ENCODE measurements at regions not wholly inside any gene's neighbourhood (a gene's known extent, or its start where the extent isn't known, plus 50 kb on each side); places are given as distances from the start of the nearest gene placed in this dataset.

DNA sequence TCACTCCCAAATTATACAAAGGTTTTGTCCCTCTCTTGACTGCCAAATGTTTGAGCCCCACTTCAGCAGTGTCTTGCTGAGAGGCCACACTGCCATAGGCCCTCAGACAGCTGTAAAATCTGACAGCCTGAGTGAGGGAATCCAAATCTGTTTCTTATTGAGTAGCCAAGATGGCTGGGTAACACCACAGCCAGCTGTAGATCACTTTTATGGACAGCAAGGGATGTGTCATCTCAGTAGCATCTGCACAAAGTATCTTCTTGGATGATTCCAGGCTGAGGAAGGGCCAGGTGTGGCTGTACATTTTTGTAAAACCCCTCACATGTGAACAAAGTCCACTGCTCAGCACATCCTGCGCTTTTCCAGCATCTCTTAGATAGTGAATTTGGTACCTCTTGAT, 237.0 kb upstream of the LRTM1 start:
- FAIRE-seq = no peak
- WGBS (ENCODE audit: insufficient coverage, low coverage, missing lambda C conversion rate) = 0% methylated on average over 1 of the region's 1 CpG
- Histone ChIP-seq H3K27me3 (ENCODE audit: control insufficient read depth in 2 of 2, insufficient read depth in 2 of 2, low read length in 2 of 2) (no peaks in the 10 kb centered on the region), H3K4me1 (replicated peaks in 1 of 2; ENCODE audit: control insufficient read depth in 2 of 2, insufficient read depth in 2 of 2, low read length in 2 of 2) (no peaks in the 10 kb centered on the region), H3K4me3 (no peak overlapping the region), H3K9ac (ENCODE audit: insufficient read depth in 1 of 2, low read depth in 2 of 2, low read length in 2 of 2) (no peak overlapping the region), H3K9me3 (replicated peaks; ENCODE audit: control insufficient read depth, insufficient read depth, low read depth, low read length) (no peaks in the 10 kb centered on the region), H2AFZ (ENCODE audit: low read depth, low read length) (no peak overlapping the region), H3K36me3 (ENCODE audit: control insufficient read depth, insufficient read depth, low read length) (no peaks in the 10 kb centered on the region), H3K4me2 (ENCODE audit: insufficient read depth, low read length) (no peak overlapping the region), H3K27ac (ENCODE audit: extremely low read depth, low read depth, low read length) (no peak overlapping the region), H4K20me1 (replicated peaks; ENCODE audit: control insufficient read depth, insufficient read depth, low read length) (no peaks in the 10 kb centered on the region), H3K9me1 (ENCODE audit: control insufficient read depth, insufficient read depth, low read length) (no peaks in the 10 kb centered on the region), H3K79me2 (ENCODE audit: control insufficient read depth, insufficient read depth, low read length) (no peaks in the 10 kb centered on the region)
- TF ChIP-seq CREB5 (CRISPR knock-in tag; IDR thresholded peaks at IDR 0.05) (no peak), ZBTB33 (CRISPR knock-in tag; IDR thresholded peaks at IDR 0.05) (no peak), NFIC (IDR thresholded peaks at IDR 0.05) (no peak), ZMIZ1 (IDR thresholded peaks at IDR 0.05; ENCODE audit: low read depth in 2 of 2, low read length in 2 of 2) (no peak), SUPT5H (IDR thresholded peaks at IDR 0.05) (no peak), POLR2AphosphoS2 (IDR thresholded peaks at IDR 0.05; ENCODE audit: low read length) (no peak), ARID3A (IDR thresholded peaks at IDR 0.05; ENCODE audit: borderline replicate concordance, low read depth, low read length) (no peak), NCOR1 (IDR thresholded peaks at IDR 0.05) (no peak)
- TF ChIP-seq, protein P1, sequence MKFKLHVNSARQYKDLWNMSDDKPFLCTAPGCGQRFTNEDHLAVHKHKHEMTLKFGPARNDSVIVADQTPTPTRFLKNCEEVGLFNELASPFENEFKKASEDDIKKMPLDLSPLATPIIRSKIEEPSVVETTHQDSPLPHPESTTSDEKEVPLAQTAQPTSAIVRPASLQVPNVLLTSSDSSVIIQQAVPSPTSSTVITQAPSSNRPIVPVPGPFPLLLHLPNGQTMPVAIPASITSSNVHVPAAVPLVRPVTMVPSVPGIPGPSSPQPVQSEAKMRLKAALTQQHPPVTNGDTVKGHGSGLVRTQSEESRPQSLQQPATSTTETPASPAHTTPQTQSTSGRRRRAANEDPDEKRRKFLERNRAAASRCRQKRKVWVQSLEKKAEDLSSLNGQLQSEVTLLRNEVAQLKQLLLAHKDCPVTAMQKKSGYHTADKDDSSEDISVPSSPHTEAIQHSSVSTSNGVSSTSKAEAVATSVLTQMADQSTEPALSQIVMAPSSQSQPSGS (CRISPR knock-in tag; IDR thresholded peaks at IDR 0.05) = no peak
- no peak for ATAC-seq
- DNase-seq (ENCODE audit: extremely low read depth in 1 of 4, low spot score in 3 of 4) = no peak
- POLR2A ChIA-PET = no interaction called here
- CTCF ChIA-PET (ENCODE audit: low intra/inter-chr PET ratio) = no interaction called here
- no TSS peak for BruUV-seq (replicated peaks)
- in situ Hi-C loops (cut with MboI) = no loop called here
- intact Hi-C loops (cut with micrococcal nuclease) = no loop called here
